Epidermal melanocyte (primary cell): ENCODE measurements at regions not wholly inside any gene's neighbourhood (a gene's known extent, or its start where the extent isn't known, plus 50 kb on each side); places are given as distances from the start of the nearest gene placed in this dataset.
"Not testable (repeated sequence)": the region's sequence is repeated elsewhere in the genome, so short reads cannot be mapped to it uniquely, and the experiment has no call there.

Experiments used
- DNase-seq: peaks from one replicate; pipeline ENCODE4 v3.0.0; 2011; ENCODE audit warnings: low spot score; ENCODE audit not compliant: insufficient read length

DNA sequence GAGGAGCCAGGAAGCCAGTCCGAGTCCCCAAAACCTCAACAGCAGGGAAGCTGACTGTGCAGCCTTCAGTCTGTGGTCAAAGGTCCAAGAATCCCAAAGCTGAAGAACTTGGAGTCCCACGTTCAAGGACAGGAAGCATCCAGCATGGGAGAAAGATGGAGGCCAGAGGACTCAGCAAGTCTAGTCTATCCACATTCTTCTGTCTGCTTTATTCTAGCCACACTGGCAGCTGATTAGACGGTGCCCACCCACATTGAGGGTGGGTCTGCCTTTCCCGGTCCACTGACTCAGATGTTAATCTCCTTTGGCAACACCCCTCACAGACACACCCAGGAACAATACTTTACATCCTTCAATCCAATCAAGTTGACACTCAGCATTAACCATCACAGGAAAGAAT, 456.5 kb upstream of the TMEM132C start:
- not testable (repeated sequence) for DNase-seq

DNA sequence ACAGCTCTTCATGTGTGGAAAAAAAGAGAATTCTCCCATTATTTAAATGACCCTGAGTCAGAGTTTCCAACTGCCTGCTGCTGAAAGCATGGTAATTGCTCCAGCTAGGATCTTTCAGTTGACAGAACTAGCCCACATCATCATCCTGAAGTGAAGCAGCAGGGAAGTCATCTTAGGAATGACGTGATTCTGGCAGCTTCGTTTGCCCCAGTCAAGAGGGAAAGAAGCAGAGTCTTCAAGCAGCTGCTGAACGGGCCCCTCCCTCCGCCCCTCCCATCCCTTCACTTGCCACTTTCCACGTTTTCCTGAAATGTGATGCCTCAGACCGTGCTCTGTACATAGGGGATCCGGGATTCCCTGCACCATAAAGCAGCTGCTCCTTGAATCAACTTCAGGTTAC, 455.0 kb upstream of the TMEM132C start:
- no peak for DNase-seq

DNA sequence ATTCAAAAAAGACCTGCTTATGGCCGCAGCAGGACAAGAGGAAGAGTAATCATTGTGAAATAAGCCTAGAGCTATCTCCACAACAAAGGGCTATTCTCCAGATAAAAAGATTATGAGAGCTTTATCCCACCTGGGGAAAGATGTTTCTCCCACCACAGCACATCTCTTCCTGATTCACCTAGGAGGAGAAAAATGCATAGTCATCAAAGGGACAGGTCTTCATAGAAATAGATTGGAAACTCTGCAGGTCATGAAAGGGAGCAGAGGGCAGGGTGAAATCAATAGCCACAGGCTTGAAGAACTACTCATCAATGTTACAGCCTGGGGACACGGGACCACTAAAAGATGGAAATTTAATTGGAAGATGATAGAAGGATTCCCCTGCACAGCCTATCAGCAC, 453.8 kb upstream of the TMEM132C start:
- no peak for DNase-seq

DNA sequence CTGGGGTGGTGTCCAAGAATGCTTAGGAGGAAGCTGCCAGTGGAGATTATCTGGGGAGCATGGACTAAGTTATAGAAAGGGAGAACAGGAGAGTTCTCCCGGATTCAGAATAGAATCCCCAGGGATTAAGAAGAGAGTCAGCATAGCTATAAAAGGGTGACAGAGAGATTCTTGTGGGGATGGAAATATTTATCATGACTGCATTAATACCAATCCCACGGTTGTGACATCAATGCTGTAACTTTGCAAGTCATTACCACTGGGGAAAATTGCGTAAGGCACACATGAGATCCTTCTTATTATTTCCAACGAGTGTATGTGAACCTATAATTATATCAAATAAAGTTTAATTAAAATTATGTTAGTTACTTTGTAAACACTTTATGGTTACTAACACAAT, 447.9 kb upstream of the TMEM132C start:
- DNase-seq = no peak

GRCh38 chr12:127820271-127820670, 446.7 kb upstream of the TMEM132C start:
- DNase-seq = no peak

DNA sequence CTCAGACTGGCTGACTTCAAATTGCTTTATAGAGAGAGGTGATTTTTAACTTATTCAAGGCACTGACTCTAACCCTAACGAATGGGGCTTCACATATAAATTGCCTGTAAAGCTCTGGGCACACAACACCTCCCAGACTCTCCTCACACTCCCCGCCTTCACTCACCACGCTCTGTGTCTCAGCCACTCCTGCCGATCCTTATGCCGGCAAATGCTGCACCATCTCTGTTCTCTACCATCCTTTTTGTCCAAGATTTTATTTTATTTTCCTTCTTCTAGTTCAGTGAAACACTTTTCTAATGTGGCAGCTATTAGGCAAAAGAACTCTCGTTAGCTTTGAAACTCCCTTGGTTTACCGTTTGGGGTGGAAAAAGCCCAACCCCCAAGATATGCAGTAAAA, 446.1 kb upstream of the TMEM132C start:
- no peak for DNase-seq

DNA sequence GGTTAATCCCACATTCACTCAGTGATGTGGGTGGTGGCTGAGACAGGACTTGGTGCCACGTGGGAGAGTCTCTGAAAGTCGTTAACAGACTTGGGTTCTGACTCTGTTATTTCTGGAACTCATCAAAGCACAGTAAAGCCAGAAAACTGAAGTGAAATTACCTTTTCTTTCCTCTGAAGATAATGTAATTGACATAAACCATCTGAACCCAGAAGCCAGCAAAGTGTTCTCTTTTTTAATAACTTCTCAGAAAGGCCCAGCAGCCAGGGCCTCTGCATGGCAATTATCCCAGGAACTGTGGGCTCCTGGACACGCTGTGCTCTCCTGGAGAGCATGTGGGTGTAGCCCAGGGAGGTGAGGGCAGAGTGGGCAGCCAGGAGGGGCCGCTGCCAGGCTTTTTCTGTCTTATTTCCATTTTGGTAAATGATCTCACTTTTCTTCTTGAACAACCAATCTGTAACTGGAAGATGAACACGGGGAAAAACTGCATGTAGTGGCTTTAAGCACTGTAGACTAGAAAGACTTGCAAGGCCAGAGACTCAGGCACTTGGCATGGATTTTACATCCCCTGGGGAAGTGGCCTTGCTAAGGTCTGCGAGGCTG, 444.1 kb upstream of the TMEM132C start:
- DNase-seq = no peak

DNA sequence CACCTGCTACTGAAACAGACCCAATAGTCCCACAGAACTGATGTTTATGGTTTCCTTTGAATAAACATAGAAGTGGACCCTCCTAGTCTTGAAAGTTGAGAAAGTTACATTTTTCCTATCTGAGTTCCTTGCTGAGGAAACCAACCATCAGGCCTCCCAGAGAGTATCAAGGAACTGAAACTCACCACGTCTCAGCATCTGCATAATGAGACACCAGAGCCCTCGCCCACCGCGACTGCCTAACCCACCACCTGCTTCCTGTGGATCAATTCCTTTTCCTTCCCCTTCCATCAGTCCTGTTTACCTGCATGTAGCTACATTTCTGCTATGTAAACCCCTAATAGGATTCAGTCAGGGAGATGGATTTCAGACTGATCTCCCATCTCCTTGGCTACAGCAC, 443.2 kb upstream of the TMEM132C start:
- no peak for DNase-seq

DNA sequence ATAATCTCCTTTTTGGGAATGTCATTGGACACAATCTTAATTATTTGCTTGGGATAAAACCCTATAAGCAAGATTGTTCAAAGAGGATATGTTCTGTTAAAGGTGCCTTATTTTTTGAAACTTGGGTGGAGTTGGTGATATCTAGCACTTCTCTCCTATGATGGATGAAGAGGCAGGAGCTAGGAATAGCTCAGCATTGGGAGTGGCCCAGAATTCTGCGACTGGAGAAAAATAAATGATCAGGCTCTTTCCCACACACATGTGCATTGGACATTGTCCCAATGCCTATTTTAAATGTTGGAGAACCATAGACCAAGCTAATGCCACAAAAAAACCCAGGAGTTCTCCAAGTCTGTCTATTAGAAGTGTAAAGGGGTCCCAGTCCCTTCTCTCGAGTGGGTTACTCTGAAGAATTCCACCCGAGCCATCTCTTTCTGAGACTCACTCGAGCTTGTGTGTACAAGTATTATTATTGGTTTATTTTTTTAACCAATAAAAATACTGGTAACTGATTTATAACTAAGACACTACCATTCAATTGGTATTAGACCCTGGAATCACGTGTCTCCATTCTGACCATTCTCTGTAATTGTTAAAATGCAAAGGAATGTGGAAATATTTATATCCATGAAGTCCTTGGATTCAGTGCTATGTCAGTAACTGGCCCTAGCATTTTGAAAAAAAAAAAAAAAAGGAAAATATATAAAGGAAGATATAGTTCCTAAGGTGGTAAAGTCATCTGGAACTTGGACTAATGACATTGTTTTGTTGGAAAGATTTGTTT, 437.5 kb upstream of the TMEM132C start:
- no peak for DNase-seq

DNA sequence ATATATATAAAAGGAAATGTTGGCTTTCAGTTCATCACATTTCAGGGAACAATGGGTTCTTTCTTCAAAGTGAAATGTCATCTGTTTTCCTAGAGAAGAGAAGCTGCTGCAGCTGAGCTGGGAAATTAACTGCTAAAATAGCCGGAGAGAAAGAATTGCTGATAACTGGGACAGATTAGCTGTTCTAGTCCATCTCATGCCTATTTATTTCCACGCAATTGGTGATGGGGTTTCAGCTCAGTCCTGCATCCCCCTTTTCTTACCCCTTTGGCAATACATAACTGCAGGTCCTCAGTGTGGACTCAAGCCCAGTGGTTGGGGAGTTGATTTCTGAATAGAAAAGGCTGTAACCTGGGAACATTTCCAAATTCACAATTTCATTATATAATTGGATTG, 436.9 kb upstream of the TMEM132C start:
- DNase-seq = no peak

DNA sequence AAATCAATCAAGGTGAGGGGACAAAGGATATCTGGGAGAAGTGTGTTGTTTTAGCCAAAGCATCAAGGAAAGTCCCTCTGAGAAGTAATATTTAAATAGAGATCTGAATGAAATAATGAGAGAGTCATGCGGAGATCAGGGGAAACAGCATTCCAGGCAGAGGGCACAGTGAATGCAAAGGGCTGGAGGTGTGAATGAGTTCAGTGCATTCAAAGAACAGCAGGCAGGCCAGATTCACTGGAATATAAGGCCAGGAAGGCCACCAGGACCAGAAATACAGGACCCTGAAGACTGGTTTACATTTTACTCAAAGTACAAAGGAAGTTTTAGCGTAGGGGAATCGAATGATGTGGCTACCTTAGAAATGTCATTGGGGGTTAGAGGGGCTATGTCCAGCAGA, 436.2 kb upstream of the TMEM132C start:
- DNase-seq = no peak

DNA sequence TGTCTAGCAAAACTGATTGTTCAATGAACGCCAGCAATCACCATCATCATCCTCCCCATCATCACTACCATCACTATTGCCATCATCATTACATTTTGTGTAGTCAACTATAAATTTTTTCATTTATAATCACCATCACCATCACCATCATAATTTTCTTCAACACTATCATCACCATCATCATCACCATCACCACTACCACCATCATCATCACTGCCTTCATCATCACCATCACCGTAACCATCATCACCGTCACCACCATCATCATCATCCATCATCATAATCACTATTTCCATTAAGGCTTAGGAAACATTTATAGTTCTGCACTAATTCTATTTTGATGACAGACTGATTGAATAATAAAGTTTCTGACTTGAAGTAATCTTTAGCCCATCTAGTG, 434.8 kb upstream of the TMEM132C start:
- no peak for DNase-seq

DNA sequence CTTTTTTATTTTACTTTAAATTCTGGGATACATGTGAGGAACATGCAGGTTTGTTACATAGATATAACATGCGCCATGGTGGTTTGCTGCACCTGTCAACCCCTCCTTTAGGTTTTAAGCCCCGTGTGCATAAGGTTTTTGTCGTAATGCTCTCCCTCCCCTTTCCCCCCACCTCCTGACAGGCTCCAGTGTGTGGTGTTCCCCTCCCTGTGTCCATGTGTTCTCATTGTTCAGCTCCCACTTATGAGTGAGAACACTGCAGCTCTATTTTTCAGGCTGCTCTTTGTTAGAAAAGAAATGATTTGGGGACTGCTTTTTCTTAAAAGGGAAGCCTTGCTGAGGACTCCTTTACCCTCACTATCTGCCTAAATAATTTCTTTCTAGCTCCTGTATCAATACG, 430.2 kb upstream of the TMEM132C start:
- DNase-seq = not testable (repeated sequence)

DNA sequence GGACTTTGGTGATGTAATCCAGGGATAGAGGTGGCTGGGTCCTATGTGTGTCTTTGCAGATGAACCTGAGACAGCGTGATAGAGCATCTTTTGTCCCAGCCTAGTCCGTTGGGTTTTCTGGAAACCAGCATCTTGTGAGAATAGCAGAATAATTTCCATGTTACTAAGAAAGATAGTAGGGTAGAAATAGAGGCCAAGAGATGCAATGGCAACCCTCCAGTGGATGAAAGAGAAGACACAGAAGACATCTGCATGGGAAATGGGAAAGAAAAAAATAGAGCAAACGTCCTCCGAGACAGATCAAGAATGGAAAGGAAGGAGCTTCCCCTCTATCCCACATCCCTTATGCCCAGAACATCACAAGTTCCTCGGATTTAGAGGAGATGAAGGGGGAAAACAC, 409.3 kb upstream of the TMEM132C start:
- no peak for DNase-seq

DNA sequence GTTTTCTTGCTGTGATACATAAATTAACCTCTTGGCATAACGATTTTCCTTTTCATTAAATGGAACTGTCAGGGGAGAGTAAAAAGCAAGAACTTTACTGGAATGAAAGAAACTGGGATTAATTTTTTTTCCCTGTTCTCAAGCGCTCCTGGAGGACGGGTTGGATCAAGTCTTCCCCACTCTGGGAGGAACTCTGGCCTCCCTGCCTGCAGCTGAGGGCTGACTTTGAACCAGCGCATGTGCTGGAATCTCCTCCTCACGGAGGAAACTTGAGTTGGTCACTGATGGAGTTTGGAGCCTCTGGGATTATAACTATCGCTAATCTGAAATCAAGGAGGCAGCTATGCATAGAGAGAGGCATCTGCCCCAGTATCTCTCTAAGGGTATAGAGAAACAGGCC, 406.4 kb upstream of the TMEM132C start:
- DNase-seq = no peak

- no peak for DNase-seq
Measured at GRCh38 chr12:127861406-127861805, 405.6 kb upstream of the TMEM132C start.

DNA sequence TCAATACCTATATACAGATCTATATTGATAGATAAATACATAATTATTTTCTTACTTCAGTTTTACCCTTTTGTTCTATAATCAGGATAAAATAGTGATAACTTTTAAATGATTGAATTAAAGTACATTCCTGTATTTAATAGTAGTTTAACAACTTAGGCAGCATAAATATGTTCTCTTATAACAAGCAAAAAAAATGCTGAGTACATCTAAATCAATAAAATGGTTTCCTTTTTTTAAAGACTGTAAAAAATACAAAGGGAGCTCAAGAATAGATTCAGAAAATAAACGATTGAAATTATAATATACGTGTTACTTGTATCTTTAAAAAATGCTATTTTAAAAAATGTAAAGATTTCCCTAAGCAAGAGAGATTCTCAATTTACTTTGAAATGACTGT, 393.7 kb upstream of the TMEM132C start:
- no peak for DNase-seq

DNA sequence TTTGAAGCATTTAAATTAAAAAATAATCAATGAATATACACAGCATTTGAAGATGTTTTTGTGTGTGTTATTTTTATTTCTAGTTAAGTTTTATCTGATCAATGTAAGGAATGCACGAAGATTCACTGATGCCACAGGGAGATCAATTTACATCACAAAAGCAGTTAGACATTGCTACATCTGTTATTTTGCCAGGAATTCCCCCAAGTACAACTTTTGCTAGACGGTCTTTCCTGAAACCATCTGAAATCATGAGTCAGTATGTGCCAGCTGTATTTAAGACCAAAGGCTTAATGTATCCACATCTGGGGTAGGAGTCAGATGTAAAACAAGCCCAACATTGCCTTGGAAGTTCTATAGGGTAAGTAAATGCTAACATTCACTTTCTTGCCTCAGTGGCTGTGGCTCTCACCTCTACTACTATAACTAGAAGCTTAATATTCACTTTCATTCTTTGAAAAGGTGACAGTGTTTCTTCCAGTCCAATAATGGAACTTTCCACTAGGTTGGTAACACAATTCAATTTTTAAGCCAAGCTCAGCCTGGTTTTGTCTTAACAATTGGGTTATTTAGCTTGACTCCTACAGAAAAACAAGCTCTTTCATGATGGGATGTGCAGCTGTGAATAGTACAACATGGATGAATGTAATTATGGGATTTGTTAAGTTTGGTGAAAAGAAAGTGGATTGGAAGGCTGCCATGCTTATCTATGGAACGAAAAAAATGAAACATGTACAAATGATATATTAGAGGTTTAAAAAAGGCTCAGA, 385.4 kb upstream of the TMEM132C start:
- DNase-seq = no peak

GRCh38 chr12:127883013-127883412, 384.0 kb upstream of the TMEM132C start:
- DNase-seq = no peak

- no peak for DNase-seq
Measured at GRCh38 chr12:127885954-127886750, 380.8 kb upstream of the TMEM132C start.

DNA sequence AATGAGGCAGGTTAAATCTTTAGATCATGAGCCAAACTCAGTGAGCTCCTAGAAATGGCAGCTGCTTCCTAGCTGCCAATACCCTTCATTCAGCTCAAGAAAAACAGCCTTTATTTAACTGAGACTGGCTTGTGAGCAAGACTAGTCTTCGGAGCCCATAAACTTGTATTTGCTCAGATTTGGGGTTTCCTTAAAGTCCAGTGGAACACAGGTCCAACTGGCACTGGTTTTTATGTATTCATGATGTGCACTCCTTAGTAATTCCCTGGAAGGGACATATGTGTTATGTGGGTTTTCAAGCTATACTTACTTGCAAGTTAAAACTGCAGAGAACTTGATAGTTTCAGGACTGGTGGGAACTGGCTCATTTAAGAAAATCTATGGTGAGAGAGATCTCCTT, 380.1 kb upstream of the TMEM132C start:
- DNase-seq = no peak
